ENCODE measurements at regions not wholly inside any gene's neighbourhood (a gene's known extent, or its start where the extent isn't known, plus 50 kb on each side); places are given as distances from the start of the nearest gene placed in this dataset.
"Not testable (repeated sequence)": the region's sequence is repeated elsewhere in the genome, so short reads cannot be mapped to it uniquely, and the experiment has no call there.

DNA sequence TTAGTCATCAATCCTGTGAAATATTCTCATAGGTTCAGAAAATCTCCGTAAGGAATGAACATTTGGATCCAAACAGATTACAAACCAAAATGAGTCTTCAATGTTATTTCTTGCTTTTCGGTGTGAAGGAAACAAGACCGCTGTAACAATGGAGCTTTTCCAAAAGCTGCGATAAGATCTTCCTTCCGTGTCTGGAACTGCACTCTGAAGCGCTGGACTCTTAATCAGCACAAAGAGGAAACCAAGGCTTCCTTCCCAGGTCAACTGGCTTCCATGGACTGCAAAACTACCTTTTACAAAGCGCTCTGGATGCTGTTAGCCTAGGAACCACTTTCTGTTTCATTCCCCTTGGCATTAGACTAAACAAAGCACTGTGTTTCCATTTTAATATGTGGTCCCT is 137.9 kb upstream of the BASP1 start:
- no peak overlapping the region for H3K4me3 ChIP-seq
- H3K4me1 ChIP-seq (replicated peaks), result peaks cover 27% of the 10 kb centered on the region
- H3K27ac ChIP-seq, result no peak overlapping the region; the same call in 1 of the 2 replicates
- DNase-seq (ENCODE audit: low read depth in 1 of 2, low spot score in 2 of 2), result no peak
- H3K36me3 ChIP-seq, result no peaks in the 10 kb centered on the region
- H3K27me3 ChIP-seq (replicated peaks), result no peaks in the 10 kb centered on the region
- no peaks in the 10 kb centered on the region for H3K9me3 ChIP-seq (replicated peaks)

DNA sequence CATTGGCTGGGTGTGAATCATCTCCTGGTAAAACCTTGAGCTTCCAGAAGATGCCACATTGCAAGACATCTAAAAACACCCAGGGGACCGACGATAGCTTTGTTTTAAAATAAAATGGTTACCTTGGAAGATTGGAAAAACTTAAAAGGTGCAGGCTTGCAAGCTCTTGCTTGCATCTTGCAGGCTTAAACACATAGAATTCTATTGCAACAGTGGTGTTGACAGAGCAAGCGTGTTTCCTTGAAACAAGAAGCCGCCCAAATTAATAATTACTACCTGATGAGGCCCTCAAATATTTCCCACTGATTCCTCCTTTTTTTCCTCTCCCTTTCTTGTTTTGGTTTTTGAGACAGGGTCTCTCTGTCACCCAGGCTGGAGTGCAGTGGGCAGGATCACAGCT is 137.1 kb upstream of the BASP1 start:
- no peak overlapping the region for H3K27ac ChIP-seq
- no peaks in the 10 kb centered on the region for H3K27me3 ChIP-seq (replicated peaks)
- H3K36me3 ChIP-seq, result no peaks in the 10 kb centered on the region
- peaks cover 27% of the 10 kb centered on the region for H3K4me1 ChIP-seq (replicated peaks)
- no peak overlapping the region for H3K4me3 ChIP-seq
- no peak for DNase-seq (ENCODE audit: low read depth in 1 of 2, low spot score in 2 of 2)
- H3K9me3 ChIP-seq (replicated peaks), result no peaks in the 10 kb centered on the region

DNA sequence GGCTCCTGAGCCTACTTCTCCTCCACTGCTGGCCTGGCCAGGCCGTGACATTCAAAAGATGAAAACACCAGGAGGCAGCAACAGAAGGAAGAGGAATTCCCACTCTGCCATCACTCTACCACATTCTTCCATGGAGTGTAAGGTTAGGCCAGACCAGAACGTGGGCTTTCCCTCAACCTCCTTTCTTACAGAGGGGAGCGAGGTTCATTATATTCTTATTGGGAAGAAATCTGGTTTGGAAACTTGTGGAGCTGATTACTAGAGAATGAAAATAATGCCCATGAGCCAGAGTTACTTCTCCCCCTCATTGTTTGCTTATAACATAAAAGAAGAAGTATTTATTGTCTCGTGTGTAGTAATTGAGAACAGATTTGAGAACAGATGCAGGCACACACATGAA is 136.3 kb upstream of the BASP1 start:
- DNase-seq (ENCODE audit: low read depth in 1 of 2, low spot score in 2 of 2), result peak in 1 of 2 experiments; percentile 77
- Histone ChIP-seq H3K27me3 (replicated peaks) (no peaks in the 10 kb centered on the region), H3K36me3 (no peaks in the 10 kb centered on the region), H3K4me1 (replicated peaks) (peaks cover 29% of the 10 kb centered on the region), H3K4me3 (no peak overlapping the region), H3K27ac (peak overlapping the region; percentile 44), H3K9me3 (replicated peaks) (no peaks in the 10 kb centered on the region)

DNA sequence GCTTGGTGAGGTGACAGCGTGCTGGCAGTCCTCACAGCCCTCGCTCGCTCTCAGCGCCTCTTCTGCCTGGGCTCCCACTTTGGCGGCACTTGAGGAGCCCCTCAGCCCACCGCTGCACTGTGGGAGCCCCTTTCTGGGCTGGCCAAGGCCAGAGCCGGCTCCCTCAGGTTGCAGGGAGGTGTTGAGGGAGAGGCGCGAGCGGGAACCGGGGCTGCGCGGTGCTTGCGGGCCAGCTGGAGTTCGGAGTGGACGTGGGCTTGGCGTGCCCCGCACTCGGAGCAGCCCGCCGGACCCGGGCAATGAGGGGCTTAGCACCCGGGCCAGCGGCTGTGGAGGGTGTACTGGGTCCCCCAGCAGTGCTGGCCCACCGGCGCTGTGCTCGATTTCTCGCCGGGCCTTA is 134.2 kb upstream of the BASP1 start:
- H3K4me3 ChIP-seq; H3K27ac ChIP-seq; H3K36me3 ChIP-seq; DNase-seq (ENCODE audit: low read depth in 1 of 2, low spot score in 2 of 2); H3K27me3 ChIP-seq (replicated peaks); H3K9me3 ChIP-seq (replicated peaks): not testable (repeated sequence)
- H3K4me1 ChIP-seq (replicated peaks), result peaks cover 48% of the 10 kb centered on the region

DNA sequence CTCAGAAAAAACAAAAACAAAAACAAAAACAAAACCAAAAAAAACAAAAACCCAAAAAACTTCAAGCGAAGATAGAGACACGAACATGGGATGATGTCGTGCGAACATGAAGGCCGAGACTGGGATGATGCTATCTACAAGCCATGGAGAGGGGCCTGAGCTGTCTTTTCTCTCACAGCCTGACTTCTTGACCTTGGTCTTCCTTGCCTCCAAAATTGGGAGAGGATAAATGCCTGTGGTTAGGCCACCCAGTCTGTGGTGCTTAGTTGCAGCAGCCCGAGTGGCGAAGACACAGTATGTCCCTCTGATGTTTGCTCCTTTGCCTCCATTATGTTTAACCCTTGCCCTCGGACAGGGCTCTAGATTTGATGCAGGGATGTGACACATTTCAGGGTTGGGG is 130.4 kb upstream of the BASP1 start:
- Histone ChIP-seq H3K27ac (peak overlapping the region; percentile 64), H3K4me3 (no peak overlapping the region), H3K4me1 (replicated peaks) (peaks cover 45% of the 10 kb centered on the region), H3K27me3 (replicated peaks) (no peaks in the 10 kb centered on the region), H3K36me3 (no peaks in the 10 kb centered on the region), H3K9me3 (replicated peaks) (no peaks in the 10 kb centered on the region)
- DNase-seq (ENCODE audit: low read depth in 1 of 2, low spot score in 2 of 2), result peak; percentile 99 to 100

DNA sequence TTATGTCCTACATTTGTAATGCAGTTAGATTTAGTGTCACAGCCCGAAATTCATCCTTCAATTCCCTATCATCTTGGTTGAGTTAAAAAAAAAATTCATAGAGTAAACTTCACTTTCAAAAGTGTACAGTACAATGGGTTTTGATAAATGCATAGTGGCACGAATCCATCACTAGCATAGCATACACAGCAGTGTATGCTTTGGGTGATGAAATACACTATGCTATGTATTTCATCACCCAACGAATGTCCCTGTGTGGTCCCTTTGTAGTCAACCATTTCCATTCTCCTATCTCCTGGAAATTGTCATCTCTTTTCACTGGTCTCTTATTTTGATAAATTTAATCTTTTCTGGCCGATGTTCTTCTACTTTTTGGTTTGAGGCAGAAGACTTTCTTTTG is 129.4 kb upstream of the BASP1 start:
- H3K4me3 ChIP-seq, result no peak overlapping the region
- H3K27me3 ChIP-seq (replicated peaks), result no peaks in the 10 kb centered on the region
- peaks cover 45% of the 10 kb centered on the region for H3K4me1 ChIP-seq (replicated peaks)
- DNase-seq (ENCODE audit: low read depth in 1 of 2, low spot score in 2 of 2), result peak in 1 of 2 experiments; percentile 88
- peak overlapping the region; percentile 64 for H3K27ac ChIP-seq
- H3K36me3 ChIP-seq, result no peaks in the 10 kb centered on the region
- H3K9me3 ChIP-seq (replicated peaks), result no peaks in the 10 kb centered on the region

DNA sequence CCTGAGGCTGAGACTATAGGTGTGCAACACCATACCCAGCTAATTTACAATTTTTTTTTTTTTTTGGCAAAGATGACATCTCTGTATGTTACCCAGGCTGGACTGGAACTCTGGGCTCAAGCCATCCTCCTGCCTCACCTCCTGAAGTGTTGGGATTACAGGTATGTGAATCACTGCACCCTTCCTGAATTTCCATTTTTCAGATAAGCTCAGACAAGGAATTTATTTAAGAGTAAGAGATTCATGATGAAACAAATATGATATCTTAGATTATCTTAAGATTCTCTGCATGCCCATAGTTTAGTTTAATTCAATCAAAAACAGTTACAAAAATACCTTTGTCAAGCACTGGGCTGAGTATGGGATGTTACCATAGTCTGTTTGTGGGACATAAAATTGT is 128.4 kb upstream of the BASP1 start:
- Histone ChIP-seq H3K27ac (peak overlapping the region; percentile 64), H3K36me3 (no peaks in the 10 kb centered on the region), H3K4me1 (replicated peaks) (peaks cover 45% of the 10 kb centered on the region), H3K27me3 (replicated peaks) (no peaks in the 10 kb centered on the region), H3K9me3 (replicated peaks) (no peaks in the 10 kb centered on the region), H3K4me3 (no peak overlapping the region)
- peak in 1 of 2 experiments; percentile 39 for DNase-seq (ENCODE audit: low read depth in 1 of 2, low spot score in 2 of 2)

DNA sequence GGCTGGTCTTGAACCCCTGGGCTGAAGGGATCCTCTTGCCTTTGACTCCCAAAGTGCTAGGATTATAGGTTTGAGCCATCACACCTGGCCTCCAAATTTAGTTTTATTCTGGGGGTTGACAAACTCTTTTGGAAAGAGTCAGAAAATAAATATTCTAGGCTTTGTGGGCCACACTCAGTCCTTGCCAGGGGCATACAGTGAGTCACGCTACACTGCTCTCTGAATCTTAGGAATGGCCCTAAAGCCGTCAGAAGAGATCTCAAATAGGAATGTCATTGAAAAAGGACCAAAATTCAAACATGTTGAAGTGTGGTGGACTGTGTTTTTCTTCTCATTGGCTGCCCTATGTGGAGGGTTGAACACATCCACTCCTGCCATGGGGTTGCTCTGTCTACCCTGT is 127.7 kb upstream of the BASP1 start:
- Histone ChIP-seq H3K27me3 (replicated peaks) (no peaks in the 10 kb centered on the region), H3K27ac (peak overlapping the region; percentile 64), H3K9me3 (replicated peaks) (no peaks in the 10 kb centered on the region), H3K36me3 (no peaks in the 10 kb centered on the region), H3K4me1 (replicated peaks) (peaks cover 45% of the 10 kb centered on the region), H3K4me3 (no peak overlapping the region)
- DNase-seq (ENCODE audit: low read depth in 1 of 2, low spot score in 2 of 2), result peak; percentile 82 to 87

DNA sequence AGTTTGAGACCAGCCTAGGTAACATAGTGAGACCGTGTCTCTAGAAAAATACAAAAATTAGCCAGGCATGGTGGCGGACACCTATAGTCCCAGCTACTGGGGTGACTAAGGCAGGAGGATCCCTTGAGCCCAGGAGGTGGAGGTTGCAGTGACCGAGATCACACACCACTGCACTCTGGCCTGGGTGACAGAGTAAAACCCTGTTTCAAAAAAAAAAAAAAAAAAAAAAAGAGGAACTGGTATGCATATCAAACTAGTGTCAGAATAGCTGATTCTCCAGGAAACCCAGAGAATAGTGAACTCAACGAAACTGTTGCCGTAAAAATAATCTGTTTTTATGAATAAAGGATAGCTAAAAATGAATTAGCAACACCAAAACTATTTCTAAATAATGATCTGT is 126.6 kb upstream of the BASP1 start:
- no peaks in the 10 kb centered on the region for H3K36me3 ChIP-seq
- H3K9me3 ChIP-seq (replicated peaks), result no peaks in the 10 kb centered on the region
- H3K4me3 ChIP-seq, result no peak overlapping the region
- DNase-seq (ENCODE audit: low read depth in 1 of 2, low spot score in 2 of 2), result no peak
- H3K27ac ChIP-seq, result peak overlapping the region; percentile 64; the same call in 1 of the 2 replicates
- H3K27me3 ChIP-seq (replicated peaks), result no peaks in the 10 kb centered on the region
- H3K4me1 ChIP-seq (replicated peaks), result peaks cover 45% of the 10 kb centered on the region

DNA sequence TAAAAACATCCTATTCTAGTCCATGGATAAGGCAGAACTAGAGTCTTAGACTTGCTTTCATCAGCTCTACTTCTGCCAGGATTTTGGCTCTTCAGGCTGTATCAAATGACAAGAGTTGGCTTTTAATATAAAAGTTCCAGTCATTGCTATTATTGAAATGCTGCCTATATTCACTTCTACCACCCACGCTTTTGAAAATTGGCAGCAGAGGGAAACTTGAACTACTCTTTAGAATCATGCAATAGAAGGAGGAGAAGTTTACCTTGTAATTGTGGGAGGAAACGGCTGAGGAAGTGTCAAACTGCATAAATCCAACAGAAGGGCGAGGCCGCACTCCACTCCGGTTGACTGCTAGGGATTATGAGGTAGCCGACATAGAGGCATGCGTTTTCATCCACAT is 122.6 kb upstream of the BASP1 start:
- DNase-seq (ENCODE audit: low read depth in 1 of 2, low spot score in 2 of 2), result no peak
- Histone ChIP-seq H3K4me3 (no peak overlapping the region), H3K9me3 (replicated peaks) (no peaks in the 10 kb centered on the region), H3K4me1 (replicated peaks) (peaks cover 9% of the 10 kb centered on the region), H3K27me3 (replicated peaks) (no peaks in the 10 kb centered on the region), H3K27ac (no peak overlapping the region), H3K36me3 (no peaks in the 10 kb centered on the region)

DNA sequence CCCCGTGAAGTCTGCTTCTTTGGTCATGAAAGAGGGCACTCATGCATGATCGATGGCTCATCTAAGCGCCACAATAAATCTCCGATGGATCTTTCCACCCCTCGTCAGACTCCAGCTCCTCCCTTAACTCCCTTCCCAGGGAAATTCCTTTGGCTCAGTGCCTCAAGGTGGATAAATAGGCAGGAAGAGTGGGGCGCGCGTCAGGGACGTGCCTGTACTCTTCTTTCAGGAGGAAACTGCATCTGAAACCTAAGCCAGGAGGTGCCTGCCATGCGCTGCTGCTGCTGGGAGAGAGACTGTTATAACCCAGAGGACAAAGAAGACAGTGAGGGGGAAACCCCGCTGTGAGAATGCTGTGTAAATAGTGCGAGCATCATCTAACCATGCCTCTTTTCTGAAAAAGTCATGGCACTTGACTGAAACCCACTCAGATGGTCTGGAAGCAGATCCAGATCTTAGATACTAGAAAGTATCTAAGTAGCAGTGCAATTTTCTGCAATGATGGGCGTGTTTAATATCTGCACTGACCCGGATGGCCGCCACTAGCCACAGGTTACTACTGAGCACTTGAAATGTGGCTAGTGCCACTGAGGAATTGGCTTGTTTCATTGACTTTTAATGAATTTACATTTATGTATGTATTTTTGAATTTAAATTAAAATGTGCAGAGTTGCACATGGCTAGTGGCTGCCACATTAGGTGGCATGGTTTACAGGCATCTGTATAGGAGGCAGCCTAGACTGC is 120.3 kb upstream of the BASP1 start:
- Histone ChIP-seq H3K9me3 (replicated peaks) (no peaks in the 10 kb centered on the region), H3K27ac (no peak overlapping the region), H3K4me3 (no peak overlapping the region), H3K36me3 (no peaks in the 10 kb centered on the region), H3K27me3 (replicated peaks) (no peaks in the 10 kb centered on the region), H3K4me1 (replicated peaks) (no peaks in the 10 kb centered on the region)
- DNase-seq (ENCODE audit: low read depth in 1 of 2, low spot score in 2 of 2), result no peak

DNA sequence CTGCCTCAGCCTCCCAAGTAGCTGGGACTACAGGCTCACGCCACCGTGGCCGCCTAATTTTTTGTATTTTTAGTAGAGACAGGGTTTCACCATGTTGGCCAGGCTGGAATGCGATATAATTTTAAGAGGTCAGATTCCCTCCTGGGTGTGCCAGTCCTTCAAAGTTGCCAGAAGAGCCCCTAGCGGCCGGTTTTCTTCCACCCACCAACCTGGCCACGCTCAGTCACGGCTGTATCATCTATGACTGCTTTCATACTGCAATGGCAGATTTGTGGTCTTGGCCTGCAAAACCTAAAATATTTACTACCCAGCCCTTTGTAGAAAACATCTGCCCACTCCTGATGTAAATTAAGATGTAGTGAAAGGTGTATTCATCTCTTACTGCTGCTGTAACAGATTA is 117.5 kb upstream of the BASP1 start:
- Histone ChIP-seq H3K27ac (no peak overlapping the region), H3K9me3 (replicated peaks) (no peaks in the 10 kb centered on the region), H3K4me1 (replicated peaks) (0 out of 2 replicates have a peak, but pooled peaks cover 3% of the 10 kb centered on the region), H3K27me3 (replicated peaks) (no peaks in the 10 kb centered on the region), H3K4me3 (no peak overlapping the region), H3K36me3 (no peaks in the 10 kb centered on the region)
- no peak for DNase-seq (ENCODE audit: low read depth in 1 of 2, low spot score in 2 of 2)

DNA sequence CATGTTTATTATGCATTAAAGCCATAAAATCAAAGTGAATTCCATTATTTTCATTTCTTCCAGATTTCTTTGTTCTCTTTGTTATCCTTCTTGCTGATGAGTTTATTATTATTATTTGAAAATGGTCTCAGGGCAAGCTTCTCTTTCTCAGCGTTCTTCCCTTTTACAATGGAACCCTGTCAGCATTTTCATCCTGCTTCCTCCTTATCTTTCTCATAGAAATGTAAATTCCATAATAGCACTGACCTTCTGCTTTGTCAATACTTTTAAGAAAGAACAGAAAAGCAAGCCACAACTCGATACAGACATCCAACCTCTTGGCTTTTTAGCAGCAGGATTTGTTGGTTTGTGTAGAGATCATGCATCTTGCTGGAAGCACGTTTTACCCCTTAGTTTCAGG is 114.0 kb upstream of the BASP1 start:
- no peak overlapping the region for H3K27ac ChIP-seq
- no peak for DNase-seq (ENCODE audit: low read depth in 1 of 2, low spot score in 2 of 2)
- peaks cover 14% of the 10 kb centered on the region for H3K4me1 ChIP-seq (replicated peaks)
- no peaks in the 10 kb centered on the region for H3K36me3 ChIP-seq
- H3K27me3 ChIP-seq (replicated peaks), result no peaks in the 10 kb centered on the region
- no peaks in the 10 kb centered on the region for H3K9me3 ChIP-seq (replicated peaks)
- no peak overlapping the region for H3K4me3 ChIP-seq

DNA sequence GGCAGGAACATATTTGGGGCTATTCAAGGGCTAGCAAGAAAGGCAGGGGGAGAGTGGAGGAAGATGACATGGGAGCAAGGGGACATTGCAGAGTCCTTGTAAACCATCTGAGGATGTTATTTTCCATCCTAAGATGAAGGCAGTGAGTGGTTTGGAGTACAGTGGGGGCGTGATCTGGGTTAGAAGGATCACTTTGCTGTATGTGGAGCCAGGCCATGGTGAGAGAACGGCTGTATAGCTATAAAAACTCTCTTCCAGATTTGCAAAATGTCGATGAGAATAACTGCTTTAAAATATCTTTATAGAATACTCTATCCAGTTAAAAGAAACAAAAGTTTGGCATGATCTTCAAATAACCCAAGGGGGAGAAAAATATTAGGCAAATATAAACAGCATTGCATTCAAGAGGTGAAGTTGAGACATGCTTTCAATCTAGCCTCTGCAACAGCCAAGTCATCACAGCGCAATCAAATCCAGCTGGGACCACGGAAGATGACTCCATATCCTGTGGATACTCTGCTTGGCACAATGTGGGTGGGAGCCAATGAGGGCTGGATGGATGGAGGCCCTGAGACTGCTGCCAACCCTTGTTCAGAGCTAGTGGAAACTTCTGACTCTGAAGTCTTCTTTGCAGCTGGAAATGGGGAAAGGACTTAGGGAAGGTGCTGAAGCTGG is 111.5 kb upstream of the BASP1 start:
- H3K4me3 ChIP-seq, result no peak overlapping the region
- peaks cover 14% of the 10 kb centered on the region for H3K4me1 ChIP-seq (replicated peaks)
- no peaks in the 10 kb centered on the region for H3K36me3 ChIP-seq
- H3K27me3 ChIP-seq (replicated peaks), result no peaks in the 10 kb centered on the region
- DNase-seq (ENCODE audit: low read depth in 1 of 2, low spot score in 2 of 2), result peak; percentile 42 to 73
- H3K27ac ChIP-seq, result no peak overlapping the region
- no peaks in the 10 kb centered on the region for H3K9me3 ChIP-seq (replicated peaks)

All from SJSA1 (cell line).